GM18526 (cell line): ENCODE measurements at regions not wholly inside any gene's neighbourhood (a gene's known extent, or its start where the extent isn't known, plus 50 kb on each side); places are given as distances from the start of the nearest gene placed in this dataset.

Experiments used
- POLR2A ChIP-seq: IDR thresholded peaks from 3 replicates; pipeline ENCODE4 v1.6.1; 2011; ENCODE audit not compliant: insufficient read length; ENCODE audit errors: extremely low read depth

GRCh38 chr11:116649268-116649667, 123.5 kb downstream of the BUD13 start:
- TF ChIP-seq POLR2A, result no peak

- TF ChIP-seq POLR2A, result no peak
Measured at GRCh38 chr11:116648247-116649174, 124.3 kb downstream of the BUD13 start.

- no peak for TF ChIP-seq POLR2A
Measured at GRCh38 chr11:116647305-116648080, 125.3 kb downstream of the BUD13 start.

- TF ChIP-seq POLR2A, result no peak
Measured at GRCh38 chr11:116646191-116646590, 126.6 kb downstream of the BUD13 start.

GRCh38 chr11:116644941-116645305, 127.9 kb downstream of the BUD13 start:
- TF ChIP-seq POLR2A, result no peak

- TF ChIP-seq POLR2A, result no peak
Measured at GRCh38 chr11:116644201-116644940, 128.4 kb downstream of the BUD13 start.

GRCh38 chr11:116643521-116643920, 129.3 kb downstream of the BUD13 start:
- TF ChIP-seq POLR2A, result no peak

- TF ChIP-seq POLR2A, result no peak
Measured at GRCh38 chr11:116642902-116643301, 129.9 kb downstream of the BUD13 start.

- no peak for TF ChIP-seq POLR2A
Measured at GRCh38 chr11:116642481-116642880, 130.3 kb downstream of the BUD13 start.

- TF ChIP-seq POLR2A, result no peak
Measured at GRCh38 chr11:116641561-116642045, 131.2 kb downstream of the BUD13 start.

- no peak for TF ChIP-seq POLR2A
Measured at GRCh38 chr11:116640641-116641402, 132.0 kb downstream of the BUD13 start.

GRCh38 chr11:116638463-116638862, 134.3 kb downstream of the BUD13 start:
- TF ChIP-seq POLR2A, result no peak

- no peak for TF ChIP-seq POLR2A
Measured at GRCh38 chr11:116637766-116638165, 135.0 kb downstream of the BUD13 start.

GRCh38 chr11:116636341-116636929, 136.4 kb downstream of the BUD13 start:
- no peak for TF ChIP-seq POLR2A
